HG02678 (cell line): ENCODE measurements at regions not wholly inside any gene's neighbourhood (a gene's known extent, or its start where the extent isn't known, plus 50 kb on each side); places are given as distances from the start of the nearest gene placed in this dataset.

ENCODE experiments used
- ATAC-seq: cut with Tn5 transposase; IDR thresholded peaks from one replicate; pipeline ENCODE4 v1.9.1; 2021; ENCODE audit warnings: mild to moderate bottlenecking, moderate library complexity; ENCODE audit not compliant: unreplicated experiment

- ATAC-seq, result no peak
Observed at GRCh38 chr13:30844548-30845296, 61.3 kb upstream of the MEDAG start.

GRCh38 chr13:30845297-30846214 is 60.5 kb upstream of the MEDAG start:
- ATAC-seq, result no peak

DNA sequence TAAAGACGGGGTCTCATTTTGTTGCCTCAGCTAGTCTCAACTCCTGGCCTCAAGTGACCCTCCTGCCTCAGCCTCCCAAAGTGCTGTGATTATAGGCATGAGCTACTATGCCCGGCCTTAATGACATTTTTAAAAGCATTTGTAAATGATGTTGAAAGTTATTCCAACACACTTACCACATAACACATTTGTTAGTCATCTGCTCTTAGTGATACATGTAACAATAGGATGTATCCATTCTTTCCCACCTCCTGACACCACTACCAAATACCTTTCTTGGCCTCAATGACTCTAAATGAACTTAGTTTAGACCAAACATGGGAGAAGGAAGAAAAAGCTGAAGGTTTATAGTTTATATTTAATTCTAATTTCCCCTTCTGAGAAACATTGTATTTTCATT is 59.8 kb upstream of the MEDAG start:
- ATAC-seq, result no peak

- ATAC-seq, result no peak
Observed at GRCh38 chr13:30846866-30847265, 59.2 kb upstream of the MEDAG start.

DNA sequence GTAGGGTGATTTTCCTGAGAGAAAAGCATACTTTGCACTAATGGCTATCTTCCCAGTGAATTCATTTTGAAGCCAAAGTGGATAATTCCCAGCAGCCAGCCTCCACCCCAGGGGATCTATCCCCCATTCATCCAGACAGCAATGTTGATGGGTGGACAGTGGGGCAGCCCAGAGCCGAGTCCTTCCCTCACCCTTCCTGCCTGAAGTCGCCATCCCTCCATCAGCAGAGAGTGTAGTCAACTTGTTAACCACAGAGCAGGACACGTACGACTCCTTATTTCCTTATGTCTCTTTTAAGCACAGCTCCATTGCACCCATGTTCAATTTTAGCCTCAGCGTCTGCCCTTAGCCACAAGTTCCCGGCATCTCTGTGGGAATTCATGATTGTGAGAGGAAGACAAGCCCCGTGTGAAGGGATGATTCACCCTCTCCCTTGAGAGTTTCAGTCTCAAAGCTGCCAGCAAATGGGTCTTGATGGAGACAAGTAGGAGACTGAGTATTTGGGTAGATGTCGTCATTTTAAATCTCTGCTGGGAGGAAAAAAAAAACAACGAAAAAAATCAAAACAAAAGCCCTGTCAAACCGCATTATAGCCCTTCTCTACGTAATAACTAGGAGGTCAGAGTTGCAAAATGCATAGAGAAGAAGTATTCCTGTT is 58.3 kb upstream of the MEDAG start:
- no peak for ATAC-seq

DNA sequence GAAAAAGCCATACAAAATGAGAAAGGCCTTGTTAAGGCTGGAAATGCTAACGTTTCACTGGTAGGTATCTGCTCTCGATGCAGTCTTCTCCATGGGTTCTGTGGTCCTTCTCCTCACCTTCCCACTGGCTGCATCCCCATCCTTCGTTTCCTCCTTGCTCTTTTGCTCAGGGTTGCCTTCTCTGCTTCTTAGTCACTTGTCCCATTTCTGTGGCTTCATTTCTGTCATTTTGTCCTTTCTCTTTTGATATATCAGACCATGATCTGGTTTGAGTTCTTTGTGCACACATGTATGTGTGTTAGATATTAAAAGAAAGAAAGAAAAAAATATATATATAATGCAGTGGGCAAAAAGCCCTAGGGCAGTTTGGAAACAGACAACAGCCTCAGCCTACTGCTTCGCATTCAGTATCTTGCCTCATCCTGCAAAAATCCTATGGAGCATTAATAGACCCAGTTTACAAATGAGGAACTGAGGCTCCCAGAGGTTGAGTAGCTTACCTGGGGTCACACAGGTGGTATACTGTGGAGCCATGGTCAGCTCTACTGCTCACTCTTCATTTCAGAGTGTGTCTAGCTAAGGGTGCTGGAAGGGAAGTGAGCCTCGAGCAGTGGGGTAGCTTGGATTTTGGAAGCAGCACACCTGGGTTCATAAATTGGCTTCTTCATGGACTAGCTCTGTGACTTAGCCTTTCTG is 57.6 kb upstream of the MEDAG start:
- ATAC-seq, result no peak

DNA sequence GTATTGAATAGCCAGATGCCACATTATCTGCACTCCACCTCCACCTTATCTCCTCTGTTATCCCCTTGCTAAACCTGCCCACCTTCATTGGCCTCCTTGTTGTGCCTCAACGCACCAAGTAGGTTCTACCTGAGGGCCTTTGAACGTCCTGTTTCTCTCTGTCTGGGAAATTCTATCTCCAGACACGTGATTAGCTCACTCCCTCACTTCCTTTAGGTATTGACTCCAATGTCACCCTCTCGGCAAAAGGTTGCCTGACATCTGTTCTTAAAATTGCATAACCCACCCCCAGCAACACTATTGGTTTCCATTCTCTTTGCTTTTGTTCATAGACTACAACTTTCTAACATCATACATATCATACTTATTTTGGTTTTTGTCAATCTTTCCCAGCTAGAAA is 56.5 kb upstream of the MEDAG start:
- no peak for ATAC-seq

GRCh38 chr13:30850204-30850866 is 55.7 kb upstream of the MEDAG start:
- no peak for ATAC-seq

GRCh38 chr13:30850867-30851211 is 55.2 kb upstream of the MEDAG start:
- no peak for ATAC-seq

DNA sequence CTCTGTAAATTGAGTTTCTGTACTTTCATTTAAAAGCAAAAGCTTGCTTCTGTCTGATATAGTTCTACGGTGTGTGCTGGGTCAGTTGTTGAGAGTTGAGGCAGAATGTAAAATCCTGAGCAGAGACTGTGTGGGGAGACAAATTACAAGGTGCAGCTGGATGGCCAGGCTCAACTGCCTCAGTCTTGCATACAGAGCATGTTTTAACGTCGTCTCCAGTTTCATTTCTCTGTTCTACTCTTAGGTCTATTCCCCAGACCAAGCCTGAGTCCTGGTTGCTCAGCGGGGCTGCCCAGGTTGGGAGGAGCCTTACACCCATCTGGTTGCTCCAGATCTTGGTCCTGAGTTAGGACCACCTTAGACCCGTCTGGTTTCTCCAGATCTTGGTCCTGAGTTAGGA is 54.4 kb upstream of the MEDAG start:
- peak; percentile 75 for ATAC-seq

- no peak for ATAC-seq
Observed at GRCh38 chr13:30855569-30855968, 50.5 kb upstream of the MEDAG start.

DNA sequence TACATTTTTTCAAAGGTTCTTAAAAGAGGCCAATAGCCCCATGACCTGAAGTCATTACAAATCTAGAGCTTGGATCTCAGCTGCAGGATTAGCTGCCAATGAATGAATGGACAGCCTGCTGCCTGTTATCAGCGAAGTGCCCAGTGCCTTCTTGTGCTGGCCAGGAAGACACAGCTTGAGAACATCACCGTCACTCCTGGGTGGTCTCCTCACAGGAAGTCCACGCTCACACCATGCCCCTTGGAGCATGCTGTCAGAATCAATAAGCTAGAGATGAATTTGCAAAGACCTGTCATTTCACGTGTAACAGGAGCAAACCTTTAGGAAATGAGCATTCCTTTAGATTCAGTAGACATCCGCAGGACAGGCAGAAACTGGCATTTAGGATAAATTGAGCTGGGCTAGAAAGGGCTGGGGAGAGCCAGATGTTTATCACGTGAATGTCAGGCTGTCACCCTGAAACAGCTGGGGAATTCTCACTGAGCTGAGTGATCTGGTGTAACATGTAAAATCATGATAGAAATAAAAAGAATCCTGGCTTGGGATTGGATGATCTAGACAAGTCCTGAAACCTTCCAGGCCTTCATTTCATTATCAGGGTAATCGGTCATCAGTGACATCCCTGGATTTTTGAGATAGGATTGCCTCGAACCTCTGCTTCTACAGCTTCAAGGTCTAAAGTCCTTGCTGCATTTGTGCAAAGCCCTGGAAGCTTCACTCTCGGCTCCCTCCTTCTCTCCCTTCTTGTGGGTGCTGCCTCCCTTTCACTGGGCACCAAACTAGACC is 49.9 kb upstream of the MEDAG start:
- ATAC-seq, result no peak
